Heart right ventricle (tissue), 16 donors: ENCODE measurements at regions not wholly inside any gene's neighbourhood (a gene's known extent, or its start where the extent isn't known, plus 50 kb on each side); places are given as distances from the start of the nearest gene placed in this dataset.

Source experiments
- ATAC-seq, 8 donors: fragments of 200-7000 bp; cut with Tn5 transposase; one replicate each; pipeline ENCODE4 v1.9.1; 2020; ENCODE audit warnings: mild to moderate bottlenecking in 8 of 8, moderate library complexity in 8 of 8, moderate number of reproducible peaks in 1 of 8
- DNase-seq, 2 donors: peaks; one replicate each; pipeline ENCODE4 v3.0.0-alpha.2; 2020
- H3K27ac ChIP-seq, 10 donors: fragments of 200-600 bp; sonication (generic) in 2 of 10; one replicate each; pipeline versions ENCODE4 v1.5.0 to v1.8.0; 2020 to 2022; ENCODE audit warnings: mild to moderate bottlenecking in 3 of 10
- H3K27me3 ChIP-seq, 7 donors: fragments of 200-600 bp; one replicate each; pipeline ENCODE4 v1.8.0; 2021 to 2022; ENCODE audit warnings: mild to moderate bottlenecking in 2 of 7
- H3K36me3 ChIP-seq, 9 donors: fragments of 200-600 bp; sonication (generic) in 1 of 9; one replicate each; pipeline versions ENCODE4 v1.5.0 to v1.8.0; 2020 to 2022; ENCODE audit warnings: mild to moderate bottlenecking in 2 of 9
- H3K4me1 ChIP-seq, 9 donors: fragments of 200-600 bp; sonication (generic) in 1 of 9; one replicate each; pipeline versions ENCODE4 v1.5.0 to v1.8.0; 2020 to 2022; ENCODE audit warnings: mild to moderate bottlenecking in 4 of 9
- H3K4me3 ChIP-seq, 10 donors: fragments of 200-600 bp; sonication (generic) in 2 of 10; one replicate each; pipeline versions ENCODE4 v1.5.0 to v1.8.0; 2020 to 2022; ENCODE audit warnings: mild to moderate bottlenecking in 7 of 10, moderate library complexity in 2 of 10
- H3K9me3 ChIP-seq, 11 donors: fragments of 200-600 bp in 10 of 11; sonication (generic) in 2 of 11; one replicate each; pipeline versions ENCODE4 v1.5.0 to v1.8.0; 2013 to 2022; ENCODE audit warnings: mild to moderate bottlenecking in 2 of 11, control low read depth in 1 of 11, moderate library complexity in 1 of 11
- CTCF ChIP-seq, 9 donors: fragments of 200-600 bp; sonication (generic) in 2 of 9; IDR thresholded peaks; one replicate each; pipeline versions ENCODE4 v1.5.0 to v1.8.0; 2021 to 2022; ENCODE audit warnings: antibody characterized with exemption in 9 of 9, mild to moderate bottlenecking in 5 of 9, moderate library complexity in 1 of 9
- WGBS, 2 donors: extraction: QIAGEN DNeasy Blood & Tissue Kit; methylation state at CpG; one replicate each; pipeline ENCODE4 v1.1.7; 2013; ENCODE audit warnings: inconsistent platforms in 1 of 2; 5-methylcytosine and 5-hydroxymethylcytosine counted together
- intact Hi-C, 10 donors: fragments of 100-400 bp; cut with DNase I; formaldehyde crosslinking; loops; one replicate each; pipeline versions ENCODE4 v1.11.1 to v1.14.2; 2022
- donor health status: Arrhythmogenic right ventricular cardiomyopathy.
- donor health status: ischemic (EF 13 %, LVEDD 7.1; RV severe dilation, severe dysfunction).
- donor health status: healthy with polysubstance abuse.
- donor health status: DM: no; HTN: yes; CAD: no.
- donor health status: DM: no; HTN: no; CAD: no.
- donor health status: ischemic (EF 25% LVEDD 6.9; RV normal size, moderate dysfunction).
- donor health status: ischemic (EF 25% LVEDD 5.7; RV mildly dilated, moderate dysfunction).
- donor health status: healthy.
- donor health status: DM: yes; HTN: yes; CAD: no.
- donor health status: Ischemic cardiomyopathy.
- donor health status: ischemic (EF 35%, LVEDD 5.7; RV mildly dilated, moderate dysfunction).
- donor health status: nonischemic (EF 11% LVEDD 7.7; RV severe dilation, severe dysfunction).
- donor health status: DM: yes; HTN: yes; CAD: no.
- donor health status: PGD.
- donor health status: ischemic (EF 29% LVEDD 5.4; RV normal size, mild dysfunction).
- donor health status: nonischemic (EF 23%, LVEDD 6.1; RV moderate dilation, normal function).

- Histone ChIP-seq H3K27me3 (no peaks in the 10 kb centered on the region), H3K9me3 (peaks cover 0 to 21% (median 8%) of the 10 kb centered on the region in 11 donors), H3K4me3 (no peak overlapping the region), H3K27ac (no peak overlapping the region), H3K4me1 (no peaks in the 10 kb centered on the region), H3K36me3 (no peaks in the 10 kb centered on the region)
- TF ChIP-seq CTCF (IDR thresholded peaks at IDR 0.05), result no peak
- DNase-seq (no peak), ATAC-seq (no peak)
- intact Hi-C loops, result no loop called here
- WGBS, 2 donors, result 63 to 71% methylated on average over 2 of the region's 2 CpGs
These were observed 91.0 kb upstream of the CHMP2B start for GRCh38 chr3:87136066-87136596.

GRCh38 chr3:87135412-87135811 lies 91.7 kb upstream of the CHMP2B start:
- ATAC-seq (no peak), DNase-seq (no peak)
- no peak for TF ChIP-seq CTCF (IDR thresholded peaks at IDR 0.05)
- Histone ChIP-seq H3K9me3 (peaks cover 0 to 14% (median 1%) of the 10 kb centered on the region in 11 donors), H3K27ac (no peak overlapping the region), H3K36me3 (no peaks in the 10 kb centered on the region), H3K4me1 (no peaks in the 10 kb centered on the region), H3K4me3 (no peak overlapping the region), H3K27me3 (no peaks in the 10 kb centered on the region)
- WGBS, 2 donors, result 74 to 85% methylated on average over 3 of the region's 3 CpGs
- intact Hi-C loops, result no loop called here

GRCh38 chr3:87132801-87133200 lies 94.3 kb upstream of the CHMP2B start:
- intact Hi-C loops, result no loop called here
- H3K27me3 ChIP-seq, result no peaks in the 10 kb centered on the region
- DNase-seq (no peak), ATAC-seq (no peak)
- no peak overlapping the region for H3K27ac ChIP-seq
- no peak for TF ChIP-seq CTCF (IDR thresholded peaks at IDR 0.05)
- H3K4me3 ChIP-seq, result no peak overlapping the region
- 96 to 99% methylated on average over 2 of the region's 2 CpGs for WGBS, 2 donors
- H3K4me1 ChIP-seq, result no peaks in the 10 kb centered on the region
- no peaks in the 10 kb centered on the region for H3K9me3 ChIP-seq
- no peaks in the 10 kb centered on the region for H3K36me3 ChIP-seq

- H3K9me3 ChIP-seq, result no peaks in the 10 kb centered on the region
- no peak for DNase-seq
- no peaks in the 10 kb centered on the region for H3K4me1 ChIP-seq
- ATAC-seq, result no peak
- no peak for TF ChIP-seq CTCF (IDR thresholded peaks at IDR 0.05)
- H3K27ac ChIP-seq, result no peak overlapping the region
- no peak overlapping the region for H3K4me3 ChIP-seq
- H3K27me3 ChIP-seq, result no peaks in the 10 kb centered on the region
- WGBS, 2 donors, result 41 to 69% methylated on average over 2 of the region's 2 CpGs
- no peaks in the 10 kb centered on the region for H3K36me3 ChIP-seq
- intact Hi-C loops, result no loop called here
These were observed 99.1 kb upstream of the CHMP2B start for GRCh38 chr3:87128006-87128405.
